Upper lobe of left lung (tissue), 4 donors: ENCODE measurements at regions not wholly inside any gene's neighbourhood (a gene's known extent, or its start where the extent isn't known, plus 50 kb on each side); places are given as distances from the start of the nearest gene placed in this dataset.

Experiments used
- CTCF ChIP-seq, 6 experiments: fragments of 450-650 bp in 4 of 6; fragments of 200-600 bp in 2 of 6; sonication (generic) in 2 of 6; IDR thresholded peaks; one replicate each; pipeline ENCODE4 v1.5.1; 2016 to 2019; ENCODE audit warnings: antibody characterized with exemption in 6 of 6
- POLR2A ChIP-seq, 4 donors: fragments of 450-650 bp; IDR thresholded peaks; one replicate each; pipeline ENCODE4 v1.5.1; 2016 to 2017; ENCODE audit warnings: antibody characterized with exemption in 4 of 4, mild to moderate bottlenecking in 2 of 4

GRCh38 chrX:139002319-139002718, 290.8 kb upstream of the FGF13 start:
- TF ChIP-seq CTCF (IDR thresholded peaks at IDR 0.05), result no peak
- TF ChIP-seq POLR2A (IDR thresholded peaks at IDR 0.05), result no peak
